ENCODE measurements at regions not wholly inside any gene's neighbourhood (a gene's known extent, or its start where the extent isn't known, plus 50 kb on each side); places are given as distances from the start of the nearest gene placed in this dataset.

GRCh38 chr10:130430852-130431704 is 294.9 kb downstream of the GLRX3 start:
- DNase-seq = no peak

- DNase-seq = no peak
Observed at GRCh38 chr10:130432271-130432670, 296.1 kb downstream of the GLRX3 start.

- no peak for DNase-seq
Observed at GRCh38 chr10:130432850-130433249, 296.7 kb downstream of the GLRX3 start.

GRCh38 chr10:130434446-130435385 is 298.5 kb downstream of the GLRX3 start:
- DNase-seq = no peak

- DNase-seq = no peak
Observed at GRCh38 chr10:130435961-130436360, 299.8 kb downstream of the GLRX3 start.

GRCh38 chr10:130438861-130439260 is 302.7 kb downstream of the GLRX3 start:
- no peak for DNase-seq

GRCh38 chr10:130439766-130440165 is 303.6 kb downstream of the GLRX3 start:
- no peak for DNase-seq

- no peak for DNase-seq
Observed at GRCh38 chr10:130440494-130440893, 304.3 kb downstream of the GLRX3 start.

- no peak for DNase-seq
Observed at GRCh38 chr10:130440971-130441370, 304.8 kb downstream of the GLRX3 start.

- DNase-seq = no peak
Observed at GRCh38 chr10:130443066-130443465, 306.9 kb downstream of the GLRX3 start.

GRCh38 chr10:130453036-130453720 is 317.0 kb downstream of the GLRX3 start:
- no peak for DNase-seq

GRCh38 chr10:130453721-130454542 is 317.7 kb downstream of the GLRX3 start:
- DNase-seq = no peak

- DNase-seq = no peak
Observed at GRCh38 chr10:130454543-130455000, 318.4 kb downstream of the GLRX3 start.

- DNase-seq = no peak
Observed at GRCh38 chr10:130455111-130455695, 319.0 kb downstream of the GLRX3 start.

- no peak for DNase-seq
Observed at GRCh38 chr10:130455791-130456190, 319.6 kb downstream of the GLRX3 start.

- DNase-seq = no peak
Observed at GRCh38 chr10:130456616-130457015, 320.4 kb downstream of the GLRX3 start.

- DNase-seq = no peak
Observed at GRCh38 chr10:130458509-130458908, 322.3 kb downstream of the GLRX3 start.

- DNase-seq = no peak
Observed at GRCh38 chr10:130459011-130459410, 322.8 kb downstream of the GLRX3 start.

- no peak for DNase-seq
Observed at GRCh38 chr10:130459851-130460490, 323.8 kb downstream of the GLRX3 start.

GRCh38 chr10:130461631-130462030 is 325.4 kb downstream of the GLRX3 start:
- DNase-seq = no peak
